Right kidney (tissue), 1 donor: ENCODE measurements at regions not wholly inside any gene's neighbourhood (a gene's known extent, or its start where the extent isn't known, plus 50 kb on each side); places are given as distances from the start of the nearest gene placed in this dataset.
"Not testable (repeated sequence)": the region's sequence is repeated elsewhere in the genome, so short reads cannot be mapped to it uniquely, and the experiment has no call there.

ENCODE experiments used
- DNase-seq: peaks from one replicate; pipeline ENCODE4 v3.0.0-alpha.2; 2016

DNA sequence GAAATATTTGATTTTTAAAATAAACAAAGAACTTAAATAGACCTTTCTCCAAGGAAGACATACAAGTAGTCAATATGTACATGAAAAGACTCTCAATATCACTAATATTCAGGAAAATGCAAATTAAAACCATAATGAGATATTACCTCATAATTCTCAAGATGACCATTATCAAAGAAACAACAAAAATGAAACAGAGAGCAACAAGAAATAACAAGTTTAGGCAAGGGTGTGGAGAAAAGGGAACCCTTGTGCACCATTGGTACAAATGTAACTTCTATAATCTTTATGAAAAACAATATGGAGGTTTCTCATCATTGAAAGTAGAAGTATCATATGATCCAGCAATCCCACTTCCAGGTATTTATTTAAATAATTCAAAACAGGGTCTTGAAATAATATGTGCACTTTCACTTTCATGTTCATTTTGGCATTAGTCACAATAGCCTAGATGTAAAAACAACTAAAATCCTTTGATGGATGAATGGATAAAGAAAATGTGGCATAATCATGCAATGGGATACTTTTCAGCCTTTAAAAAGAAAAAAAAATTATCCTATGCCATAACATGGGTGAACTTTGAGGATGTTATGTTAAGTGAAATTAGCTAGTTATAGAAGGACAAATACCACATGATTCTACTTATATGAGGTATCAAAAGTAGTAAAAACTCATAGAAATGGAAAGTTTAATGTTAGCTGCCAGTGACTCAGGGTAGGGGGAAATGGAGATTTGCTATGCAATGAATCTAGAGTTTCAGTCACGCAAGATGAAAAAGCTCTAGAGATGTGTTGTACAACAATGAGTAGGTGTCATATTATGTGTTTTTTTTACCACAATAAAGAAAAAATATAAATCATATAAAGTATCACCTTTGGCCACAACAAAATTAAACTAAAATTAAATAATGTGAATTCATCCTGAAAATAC is 114.5 kb upstream of the LYPLAL1 start:
- DNase-seq: no peak

- DNase-seq: no peak
Measured at GRCh38 chr1:219060798-219061197, 112.9 kb upstream of the LYPLAL1 start.

DNA sequence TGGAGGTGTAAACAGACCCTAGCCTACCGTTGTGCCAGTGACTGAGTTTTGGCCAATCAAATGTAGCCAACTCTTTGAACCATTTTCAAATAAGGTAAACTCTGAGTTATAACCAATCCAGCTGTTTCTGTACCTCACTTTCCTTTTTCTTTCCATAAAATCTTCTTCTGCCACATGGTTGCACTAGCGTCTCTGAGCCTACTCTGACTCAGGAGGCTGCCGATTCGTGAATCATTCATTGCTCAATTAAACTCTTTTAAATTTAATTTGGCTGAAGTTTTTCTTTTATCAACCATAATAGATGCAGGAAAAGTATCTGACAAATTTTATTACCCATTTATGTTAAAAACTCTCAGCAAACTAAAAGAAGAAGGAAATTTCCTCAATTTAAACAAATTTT is 111.5 kb upstream of the LYPLAL1 start:
- DNase-seq: no peak

- no peak for DNase-seq
Measured at GRCh38 chr1:219066098-219066497, 107.6 kb upstream of the LYPLAL1 start.

DNA sequence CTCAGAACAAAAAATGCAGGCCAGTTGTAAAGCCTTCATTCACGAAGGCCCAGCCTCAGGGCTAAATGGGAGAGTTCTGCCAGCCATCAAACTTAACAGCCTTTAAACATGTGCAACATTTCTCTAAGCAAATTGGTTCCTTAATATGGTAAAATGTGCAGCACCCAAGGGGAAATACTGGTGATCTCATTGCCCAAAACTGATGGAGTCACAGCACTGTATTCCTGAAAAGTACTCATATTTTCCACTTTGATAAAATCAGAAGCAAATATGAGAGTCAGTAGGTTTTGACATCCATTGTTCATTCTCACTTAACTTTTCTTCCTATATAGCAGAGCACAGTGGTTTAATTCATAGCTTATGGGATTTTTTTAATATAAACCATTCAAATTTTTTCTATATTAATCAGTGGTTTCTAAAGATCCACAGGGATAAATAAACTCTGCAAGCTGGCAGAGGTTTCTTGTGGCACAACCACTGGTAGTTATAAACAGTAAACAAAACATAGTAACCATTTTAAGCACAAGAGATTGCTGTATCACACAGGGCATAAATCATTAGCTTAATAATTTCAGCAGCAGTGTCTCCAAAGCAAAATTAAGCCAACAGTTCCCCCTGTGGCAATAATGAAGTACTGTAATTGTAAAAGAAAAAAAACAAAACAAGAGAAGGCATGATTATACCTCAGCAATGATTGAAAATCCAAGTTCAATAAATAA is 106.9 kb upstream of the LYPLAL1 start:
- DNase-seq: no peak

DNA sequence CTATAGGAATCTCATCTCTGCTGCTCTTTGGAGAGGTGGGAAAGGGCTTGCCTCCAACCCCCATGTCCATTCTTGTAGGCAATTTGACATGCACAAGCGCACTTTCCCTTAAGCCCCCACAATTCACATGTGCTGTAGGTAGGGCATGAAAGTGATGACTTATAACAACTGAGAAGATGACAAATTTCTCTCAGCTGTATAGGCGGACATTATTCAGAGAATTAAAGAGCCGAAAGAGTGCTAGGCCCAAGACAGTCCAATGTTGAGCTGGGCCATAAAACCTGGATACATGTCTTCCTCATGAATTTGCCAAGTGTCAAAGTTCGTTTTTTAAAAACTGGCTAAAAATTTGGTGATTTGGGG is 106.3 kb upstream of the LYPLAL1 start:
- DNase-seq: no peak

DNA sequence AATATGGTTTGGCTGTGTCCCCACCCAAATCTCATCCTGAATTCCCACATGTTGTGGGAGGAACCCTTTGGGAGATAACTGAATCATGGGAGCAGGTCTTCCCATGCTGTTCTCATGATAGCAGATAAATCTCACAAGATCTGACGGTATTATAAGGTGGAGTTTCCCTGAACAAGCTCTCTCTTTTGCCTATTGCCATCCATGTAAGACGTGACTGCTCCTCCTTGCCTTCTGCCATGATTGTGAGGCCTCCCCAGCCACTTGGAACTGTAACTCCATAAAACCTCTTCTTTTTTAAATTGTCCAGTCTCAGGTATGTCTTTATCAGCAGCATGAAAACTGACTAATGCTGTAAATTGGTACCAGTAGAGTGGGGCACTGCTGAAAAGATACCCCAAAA is 103.3 kb upstream of the LYPLAL1 start:
- not testable (repeated sequence) for DNase-seq

GRCh38 chr1:219071209-219071608 is 102.5 kb upstream of the LYPLAL1 start:
- DNase-seq: no peak

DNA sequence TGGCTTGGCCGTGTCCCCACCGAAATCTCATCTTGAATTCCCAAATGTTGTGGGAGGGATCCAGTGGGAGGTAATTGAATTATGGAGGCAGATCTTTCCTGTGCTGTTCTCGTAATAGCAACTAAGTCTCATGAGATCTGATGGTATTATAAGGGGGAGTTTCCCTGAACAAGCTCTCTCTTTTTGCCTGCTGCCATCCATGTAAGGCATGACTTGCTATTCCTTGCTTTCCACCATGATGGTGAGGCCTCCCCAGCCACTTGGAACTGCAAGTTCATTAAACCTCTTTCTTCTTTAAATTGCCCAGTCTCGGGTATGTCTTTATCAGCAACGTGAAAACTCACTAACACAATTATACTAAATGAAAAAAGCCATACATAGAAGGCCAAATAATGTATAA is 101.3 kb upstream of the LYPLAL1 start:
- no peak for DNase-seq

- DNase-seq: no peak
Measured at GRCh38 chr1:219074084-219074728, 99.5 kb upstream of the LYPLAL1 start.

- DNase-seq: no peak
Measured at GRCh38 chr1:219075121-219075879, 98.4 kb upstream of the LYPLAL1 start.

DNA sequence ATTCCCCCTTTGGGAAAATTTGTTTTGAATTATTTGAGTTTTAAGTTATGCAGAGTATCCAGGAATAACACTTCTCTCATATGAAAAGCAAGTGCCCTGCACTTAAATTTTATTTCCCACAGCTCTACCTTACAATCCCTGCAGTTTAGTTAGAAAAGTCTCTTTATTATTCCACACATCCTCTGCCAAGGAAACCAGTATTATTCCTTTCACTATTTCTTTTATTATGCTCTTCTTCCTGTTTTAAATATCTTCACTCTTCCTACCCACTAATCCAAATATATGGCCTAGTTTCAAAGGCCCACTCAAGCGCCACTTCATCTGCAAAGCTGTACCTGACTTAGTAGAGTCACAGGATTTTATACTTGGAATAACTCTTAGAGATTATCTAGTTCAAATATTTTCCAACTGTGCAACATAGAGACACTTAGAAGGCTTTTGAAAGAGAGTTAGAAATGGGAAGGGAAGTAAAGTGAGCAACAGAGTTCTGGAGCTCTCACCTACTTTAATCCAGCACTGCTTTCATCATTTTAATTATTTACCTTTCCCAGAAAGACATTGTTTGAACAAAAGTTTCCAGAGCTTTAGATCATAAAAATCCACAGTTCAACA is 97.2 kb upstream of the LYPLAL1 start:
- DNase-seq: no peak

DNA sequence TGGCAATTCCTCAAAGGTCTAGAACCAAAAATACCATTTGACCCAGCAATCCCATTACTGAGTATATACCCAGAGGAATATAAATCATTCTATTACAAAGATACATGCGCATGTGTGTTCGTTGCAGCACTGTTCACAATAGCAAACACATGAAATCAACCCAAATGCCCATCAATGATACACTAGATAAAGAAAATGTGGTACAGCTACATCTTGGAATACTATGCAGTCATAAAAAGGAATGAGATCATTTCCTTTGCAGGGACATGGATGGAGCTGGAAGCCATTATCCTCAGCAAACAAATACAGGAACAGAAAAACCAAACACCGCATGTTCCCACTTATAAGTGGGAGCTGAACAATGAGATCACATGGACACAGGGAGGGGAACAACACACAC is 95.9 kb upstream of the LYPLAL1 start:
- not testable (repeated sequence) for DNase-seq

DNA sequence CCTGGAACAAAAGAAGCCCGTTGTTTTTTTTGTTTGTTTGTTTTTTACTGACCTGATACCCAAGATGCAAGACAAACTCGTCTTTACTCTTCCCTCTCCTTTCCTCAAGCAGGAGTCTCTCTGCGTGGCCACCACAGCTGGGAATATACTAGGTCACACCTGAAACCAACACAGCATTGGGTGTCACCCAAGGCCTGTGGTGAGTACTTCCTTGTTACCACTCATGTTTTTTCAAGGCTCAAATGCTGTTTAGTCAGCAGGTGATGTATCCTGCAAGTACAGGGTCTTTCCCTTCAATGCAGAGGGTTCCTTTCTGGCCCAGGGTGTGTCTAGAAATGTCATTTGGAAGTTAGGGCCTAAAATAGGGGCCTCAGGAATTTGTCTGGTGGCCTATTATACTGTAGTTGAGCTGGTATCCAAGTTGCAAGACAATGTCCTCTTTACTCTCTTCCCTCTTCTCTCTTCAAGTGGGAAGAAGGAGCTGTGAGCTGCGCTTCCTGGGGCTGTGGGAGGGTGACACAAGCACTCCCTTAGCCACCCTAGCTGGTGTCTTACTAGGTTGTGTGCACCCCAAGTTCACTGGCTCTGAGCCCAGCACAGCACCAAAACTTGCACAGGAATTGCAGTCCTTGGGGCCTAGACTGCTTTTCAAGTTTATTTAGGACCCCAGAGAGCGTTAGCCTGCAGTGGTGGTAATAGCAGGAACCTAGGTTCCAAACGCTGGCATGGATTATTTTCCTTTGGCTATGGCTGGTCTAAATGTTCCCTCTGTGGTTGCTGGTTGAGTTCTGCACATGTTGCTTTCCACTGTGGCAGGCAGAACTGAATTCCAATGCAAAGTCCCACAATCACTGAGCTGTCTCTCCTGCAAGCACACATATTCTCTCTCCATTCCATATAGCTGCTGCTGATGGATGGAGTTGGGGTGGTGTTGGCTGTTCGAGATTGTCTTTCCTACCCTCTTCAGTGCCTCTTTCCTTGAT is 91.4 kb upstream of the LYPLAL1 start:
- DNase-seq: no peak

- no peak for DNase-seq
Measured at GRCh38 chr1:219083631-219084030, 90.0 kb upstream of the LYPLAL1 start.

DNA sequence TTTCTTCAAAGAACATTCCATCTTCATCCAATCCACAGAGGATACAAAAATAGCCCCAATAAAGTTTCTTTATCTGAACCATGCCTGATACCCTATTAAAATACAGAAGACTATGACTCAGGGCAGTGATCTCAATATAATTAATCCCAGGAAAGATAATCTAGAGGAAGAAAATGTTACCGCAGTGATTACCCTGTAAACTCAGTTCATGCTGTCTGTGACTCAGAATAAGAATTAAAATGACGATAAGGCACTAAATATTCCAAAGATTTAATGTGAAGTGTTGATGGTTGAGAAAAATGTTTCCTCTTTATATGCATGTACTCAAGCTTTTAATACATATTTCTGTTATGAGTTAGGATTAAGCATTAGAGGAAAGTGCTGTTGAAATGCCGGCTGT is 88.6 kb upstream of the LYPLAL1 start:
- DNase-seq: no peak

DNA sequence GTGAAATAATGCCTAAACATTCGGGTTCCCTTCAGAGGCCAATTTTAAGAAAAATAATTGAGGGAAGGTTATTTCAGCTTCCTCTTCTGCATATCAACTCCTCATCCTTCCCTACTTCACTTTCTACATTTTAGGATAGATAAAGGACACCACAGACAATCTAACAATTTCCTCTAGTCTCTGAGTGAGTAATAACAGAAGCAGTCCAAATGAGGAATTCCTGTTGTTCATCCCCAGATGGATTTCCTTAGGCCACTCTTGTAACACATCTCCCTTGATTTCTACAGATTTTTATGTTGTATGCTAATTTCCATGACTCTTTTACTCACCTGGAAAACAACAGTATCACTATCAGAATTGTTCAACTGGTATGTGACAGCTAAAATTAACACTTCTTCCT is 87.7 kb upstream of the LYPLAL1 start:
- no peak for DNase-seq

GRCh38 chr1:219086956-219087469 is 86.7 kb upstream of the LYPLAL1 start:
- no peak for DNase-seq

GRCh38 chr1:219088778-219089557 is 84.7 kb upstream of the LYPLAL1 start:
- DNase-seq: no peak

DNA sequence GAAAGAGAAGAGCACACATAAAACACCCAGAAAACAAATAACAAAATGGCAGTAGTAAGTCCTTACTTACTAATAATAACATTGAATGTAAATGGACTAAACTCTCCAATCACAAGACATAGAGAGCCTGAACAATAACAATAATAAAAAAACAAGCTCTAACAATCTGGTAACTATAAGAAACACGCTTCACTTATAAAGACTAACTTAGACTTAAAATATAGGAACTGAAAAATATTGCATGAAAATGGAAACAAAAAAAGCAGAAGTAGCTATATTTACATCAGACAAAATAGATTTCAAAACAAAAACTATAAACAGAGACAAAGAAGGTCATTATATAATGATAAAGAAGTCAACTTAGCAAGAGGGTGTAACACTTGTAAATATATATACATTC is 83.1 kb upstream of the LYPLAL1 start:
- no peak for DNase-seq
